Naive thymus-derived CD4-positive, alpha-beta T cell (primary cell): ENCODE measurements at regions not wholly inside any gene's neighbourhood (a gene's known extent, or its start where the extent isn't known, plus 50 kb on each side); places are given as distances from the start of the nearest gene placed in this dataset.

Experiments
- ATAC-seq: fragments of 150-1000 bp; cut with Tn5 transposase; 2 replicates; pipeline ENCODE4 v1.10.0; 2021; ENCODE audit warnings: mild to moderate bottlenecking, moderate library complexity
- CTCF ChIA-PET: fragments of 350-600 bp; sonication (Branson Sonifier 250); formaldehyde crosslinking; loops from one replicate; lab custom pipeline; 2021; ENCODE audit warnings: antibody characterized with exemption; lab: Charles Lee
- POLR2A ChIA-PET: fragments of 350-600 bp; sonication (Branson Sonifier 250); formaldehyde crosslinking; loops from one replicate; lab custom pipeline; 2021; ENCODE audit warnings: antibody characterized with exemption, inconsistent platforms; lab: Charles Lee
- DNase-seq, 9 donors: peaks; one replicate each; pipeline versions ENCODE4 v3.0.0 to v3.0.0-alpha.2; 2020 to 2022; ENCODE audit warnings: mixed read lengths in 1 of 9
- H3K27ac ChIP-seq: one replicate; pipeline ENCODE4 v1.7.0; 2013; ENCODE audit warnings: mild to moderate bottlenecking, low read depth, low read length, moderate library complexity
- H3K27me3 ChIP-seq, 2 donors: one replicate each; pipeline ENCODE4 v1.7.0; 2013; ENCODE audit warnings: low read length in 2 of 2, mild to moderate bottlenecking in 2 of 2, moderate library complexity in 2 of 2; ENCODE audit not compliant: control insufficient read depth in 2 of 2, insufficient read depth in 2 of 2
- H3K36me3 ChIP-seq, 3 experiments: 1 replicate in 2 of 3; 2 replicates in 1 of 3; pipeline ENCODE4 v1.7.0; 2013; ENCODE audit warnings: low read length in 3 of 3, mild to moderate bottlenecking in 3 of 3, moderate library complexity in 1 of 3; ENCODE audit not compliant: insufficient read depth in 3 of 3, control insufficient read depth in 2 of 3
- H3K4me1 ChIP-seq, 2 donors: one replicate each; pipeline ENCODE4 v1.7.0; 2013; ENCODE audit warnings: low read length in 2 of 2, mild to moderate bottlenecking in 2 of 2, moderate library complexity in 1 of 2; ENCODE audit not compliant: control insufficient read depth in 2 of 2, insufficient read depth in 2 of 2
- H3K4me3 ChIP-seq: 2 replicates; pipeline ENCODE4 v1.7.0; 2013; ENCODE audit warnings: mild to moderate bottlenecking, low read length
- H3K9me3 ChIP-seq, 3 experiments: 1 replicate in 2 of 3; 2 replicates in 1 of 3; pipeline ENCODE4 v1.7.0; 2013; ENCODE audit warnings: low read length in 3 of 3; ENCODE audit not compliant: control insufficient read depth in 2 of 3
- H3K27ac Mint-ChIP-seq, 9 donors: one replicate each; pipeline ENCODE4 v1.8.0; 2020 to 2022; ENCODE audit warnings: mixed read lengths in 9 of 9, mild to moderate bottlenecking in 8 of 9, moderate library complexity in 5 of 9, inconsistent platforms in 2 of 9
- H3K27me3 Mint-ChIP-seq, 5 donors: one replicate each; pipeline ENCODE4 v1.8.0; 2021 to 2022; ENCODE audit warnings: mixed read lengths in 5 of 5, mild to moderate bottlenecking in 1 of 5
- H3K36me3 Mint-ChIP-seq, 5 donors: one replicate each; pipeline ENCODE4 v1.8.0; 2020 to 2022; ENCODE audit warnings: mixed read lengths in 5 of 5, mild to moderate bottlenecking in 3 of 5, inconsistent platforms in 1 of 5
- H3K4me1 Mint-ChIP-seq, 7 donors: one replicate each; pipeline ENCODE4 v1.8.0; 2020 to 2022; ENCODE audit warnings: mixed read lengths in 7 of 7, mild to moderate bottlenecking in 3 of 7, inconsistent platforms in 1 of 7
- H3K4me3 Mint-ChIP-seq, 10 donors: one replicate each; pipeline ENCODE4 v1.8.0; 2020 to 2022; ENCODE audit warnings: mild to moderate bottlenecking in 10 of 10, mixed read lengths in 10 of 10, moderate library complexity in 6 of 10, inconsistent platforms in 2 of 10
- H3K9me3 Mint-ChIP-seq, 11 donors: one replicate each; pipeline ENCODE4 v1.8.0; 2020 to 2022; ENCODE audit warnings: mixed read lengths in 11 of 11, mild to moderate bottlenecking in 4 of 11, inconsistent platforms in 1 of 11, moderate library complexity in 1 of 11
- intact Hi-C, 2 donors: fragments of 100-400 bp; cut with micrococcal nuclease; formaldehyde crosslinking; loops; one replicate each; pipeline ENCODE4 v1.15.1; 2023

- intact Hi-C loops: no loop called here
- Mint-ChIP-seq H3K27ac (no peak overlapping the region), H3K36me3 (no peaks in the 10 kb centered on the region), H3K4me3 (no peak overlapping the region), H3K9me3 (peaks cover 0 to 2% (median 0%) of the 10 kb centered on the region in 11 donors), H3K4me1 (no peaks in the 10 kb centered on the region), H3K27me3 (no peaks in the 10 kb centered on the region)
- Histone ChIP-seq H3K9me3 (no peaks in the 10 kb centered on the region), H3K4me3 (no peak overlapping the region), H3K4me1 (no peaks in the 10 kb centered on the region), H3K27ac (no peak overlapping the region), H3K36me3 (no peaks in the 10 kb centered on the region), H3K27me3 (no peaks in the 10 kb centered on the region)
- POLR2A ChIA-PET: no interaction called here
- DNase-seq (no peak), ATAC-seq (no peak)
- CTCF ChIA-PET: no interaction called here
These were observed 52.3 kb upstream of the FAT4 start for GRCh38 chr4:125262502-125262901.

- H3K9me3 ChIP-seq: no peaks in the 10 kb centered on the region
- no peaks in the 10 kb centered on the region for H3K27me3 ChIP-seq
- no peak overlapping the region for H3K27ac Mint-ChIP-seq
- H3K4me1 ChIP-seq: no peaks in the 10 kb centered on the region
- peaks cover 0 to 2% (median 0%) of the 10 kb centered on the region in 11 donors for H3K9me3 Mint-ChIP-seq
- intact Hi-C loops: no loop called here
- ATAC-seq: no peak
- ChIA-PET CTCF (no interaction called here), POLR2A (no interaction called here)
- no peak overlapping the region for H3K4me3 Mint-ChIP-seq
- H3K27ac ChIP-seq: no peak overlapping the region
- H3K4me3 ChIP-seq: no peak overlapping the region
- H3K27me3 Mint-ChIP-seq: no peaks in the 10 kb centered on the region
- no peak for DNase-seq
- H3K36me3 ChIP-seq: no peaks in the 10 kb centered on the region
- no peaks in the 10 kb centered on the region for H3K4me1 Mint-ChIP-seq
- H3K36me3 Mint-ChIP-seq: no peaks in the 10 kb centered on the region
These were observed 52.7 kb upstream of the FAT4 start for GRCh38 chr4:125262079-125262478.

- H3K4me3 ChIP-seq: no peak overlapping the region
- H3K36me3 Mint-ChIP-seq: no peaks in the 10 kb centered on the region
- no peaks in the 10 kb centered on the region for H3K27me3 ChIP-seq
- H3K36me3 ChIP-seq: no peaks in the 10 kb centered on the region
- peaks cover 0 to 2% (median 0%) of the 10 kb centered on the region in 11 donors for H3K9me3 Mint-ChIP-seq
- no peaks in the 10 kb centered on the region for H3K27me3 Mint-ChIP-seq
- no peak for ATAC-seq
- no peak overlapping the region for H3K4me3 Mint-ChIP-seq
- no peaks in the 10 kb centered on the region for H3K4me1 ChIP-seq
- intact Hi-C loops: no loop called here
- no peaks in the 10 kb centered on the region for H3K9me3 ChIP-seq
- H3K27ac Mint-ChIP-seq: no peak overlapping the region
- DNase-seq: no peak
- CTCF ChIA-PET: no interaction called here
- no peaks in the 10 kb centered on the region for H3K4me1 Mint-ChIP-seq
- H3K27ac ChIP-seq: no peak overlapping the region
- POLR2A ChIA-PET: no interaction called here
These were observed 60.6 kb upstream of the FAT4 start for GRCh38 chr4:125254106-125254505.

GRCh38 chr4:125244848-125245450 lies 69.8 kb upstream of the FAT4 start:
- Histone ChIP-seq H3K4me3 (no peak overlapping the region), H3K4me1 (no peaks in the 10 kb centered on the region), H3K9me3 (no peaks in the 10 kb centered on the region), H3K27ac (no peak overlapping the region), H3K36me3 (no peaks in the 10 kb centered on the region), H3K27me3 (no peaks in the 10 kb centered on the region)
- no peaks in the 10 kb centered on the region for H3K36me3 Mint-ChIP-seq
- intact Hi-C loops: no loop called here
- ATAC-seq: no peak
- no peaks in the 10 kb centered on the region for H3K4me1 Mint-ChIP-seq
- H3K27me3 Mint-ChIP-seq: no peaks in the 10 kb centered on the region
- POLR2A ChIA-PET: no interaction called here
- no peak overlapping the region for H3K4me3 Mint-ChIP-seq
- DNase-seq: no peak
- CTCF ChIA-PET: no interaction called here
- H3K27ac Mint-ChIP-seq: no peak overlapping the region
- H3K9me3 Mint-ChIP-seq: peaks cover 0 to 5% (median 0%) of the 10 kb centered on the region in 11 donors

GRCh38 chr4:125243789-125244397 lies 70.9 kb upstream of the FAT4 start:
- H3K9me3 ChIP-seq: no peaks in the 10 kb centered on the region
- intact Hi-C loops: no loop called here
- H3K4me3 Mint-ChIP-seq: no peak overlapping the region
- H3K27me3 Mint-ChIP-seq: no peaks in the 10 kb centered on the region
- CTCF ChIA-PET: interaction anchor here (0.6 kb wide), 1 partner anchor 20 kb away, joined by 5 read pairs; no protein-coding TSS in a partner anchor
- ATAC-seq (no peak), DNase-seq (no peak)
- POLR2A ChIA-PET: no interaction called here
- H3K9me3 Mint-ChIP-seq: peaks cover 0 to 5% (median 0%) of the 10 kb centered on the region in 11 donors
- H3K4me1 Mint-ChIP-seq: no peaks in the 10 kb centered on the region
- H3K36me3 Mint-ChIP-seq: no peaks in the 10 kb centered on the region
- no peaks in the 10 kb centered on the region for H3K4me1 ChIP-seq
- no peaks in the 10 kb centered on the region for H3K27me3 ChIP-seq
- no peak overlapping the region for H3K27ac ChIP-seq
- H3K36me3 ChIP-seq: no peaks in the 10 kb centered on the region
- H3K27ac Mint-ChIP-seq: no peak overlapping the region
- H3K4me3 ChIP-seq: no peak overlapping the region

- no peak overlapping the region for H3K27ac ChIP-seq
- H3K27me3 ChIP-seq: no peaks in the 10 kb centered on the region
These were observed 78.8 kb upstream of the FAT4 start for GRCh38 chr4:125235971-125236370.

GRCh38 chr4:125231661-125232060 lies 83.1 kb upstream of the FAT4 start:
- H3K27ac Mint-ChIP-seq: no peak overlapping the region
- Histone ChIP-seq H3K27me3 (no peaks in the 10 kb centered on the region), H3K4me3 (no peak overlapping the region), H3K36me3 (no peaks in the 10 kb centered on the region), H3K27ac (no peak overlapping the region), H3K9me3 (no peaks in the 10 kb centered on the region), H3K4me1 (no peaks in the 10 kb centered on the region)
- peaks cover 0 to 1% (median 0%) of the 10 kb centered on the region in 7 donors for H3K4me1 Mint-ChIP-seq
- peaks cover 0 to 10% (median 0%) of the 10 kb centered on the region in 11 donors for H3K9me3 Mint-ChIP-seq
- no peak for ATAC-seq
- no peak overlapping the region for H3K4me3 Mint-ChIP-seq
- H3K36me3 Mint-ChIP-seq: no peaks in the 10 kb centered on the region
- no peaks in the 10 kb centered on the region for H3K27me3 Mint-ChIP-seq
- ChIA-PET CTCF (no interaction called here), POLR2A (no interaction called here)
- intact Hi-C loops: no loop called here
- DNase-seq: no peak

More at GRCh38 chr4:125235971-125236370, 78.8 kb upstream of the FAT4 start:
- Mint-ChIP-seq H3K4me1 (peaks cover 0 to 1% (median 0%) of the 10 kb centered on the region in 7 donors), H3K27me3 (no peaks in the 10 kb centered on the region), H3K36me3 (no peaks in the 10 kb centered on the region), H3K4me3 (no peak overlapping the region), H3K9me3 (peaks cover 0 to 3% (median 0%) of the 10 kb centered on the region in 11 donors), H3K27ac (no peak overlapping the region)
- intact Hi-C loops: no loop called here
- no peak for ATAC-seq
- H3K4me3 ChIP-seq: no peak overlapping the region
- POLR2A ChIA-PET: no interaction called here
- CTCF ChIA-PET: interaction anchor here (0.6 kb wide), 1 partner anchor 13 kb away, joined by 3 read pairs; no protein-coding TSS in a partner anchor
- DNase-seq: no peak
- H3K4me1 ChIP-seq: no peaks in the 10 kb centered on the region
- no peaks in the 10 kb centered on the region for H3K9me3 ChIP-seq
- H3K36me3 ChIP-seq: no peaks in the 10 kb centered on the region
